ENCODE measurements at regions not wholly inside any gene's neighbourhood (a gene's known extent, or its start where the extent isn't known, plus 50 kb on each side); places are given as distances from the start of the nearest gene placed in this dataset.

DNA sequence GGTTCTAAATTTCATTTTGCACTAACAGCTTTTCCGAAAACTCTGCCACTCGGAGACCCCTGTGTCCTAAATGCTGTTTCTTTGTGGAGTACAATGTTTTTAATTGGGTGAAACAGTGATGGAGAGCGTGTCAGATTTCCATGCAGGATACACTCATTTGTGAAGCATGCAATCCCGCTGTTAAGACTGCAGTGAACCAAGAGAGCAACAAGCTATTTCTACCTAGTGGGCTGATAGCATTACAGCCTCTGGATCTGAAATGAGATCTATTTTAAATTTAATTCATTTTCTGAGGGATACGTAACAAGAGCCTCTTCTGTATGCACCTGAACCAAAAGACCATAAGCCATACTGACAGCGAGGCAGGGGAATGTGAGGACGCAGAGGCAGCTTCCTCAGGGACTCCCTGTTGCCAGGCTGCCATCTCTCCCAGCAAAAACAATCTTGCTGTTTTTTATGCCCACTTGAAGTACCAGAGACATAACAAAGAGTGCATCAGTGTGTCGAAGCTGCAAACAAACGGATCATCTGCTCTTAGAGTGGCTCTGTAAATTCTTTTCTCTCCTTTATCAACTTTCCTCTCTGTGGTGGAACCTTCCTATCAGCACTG is 199.9 kb upstream of the COX10 start:
- no peak for TF ChIP-seq POLR2A (IDR thresholded peaks at IDR 0.05)
- TF ChIP-seq, protein P1, sequence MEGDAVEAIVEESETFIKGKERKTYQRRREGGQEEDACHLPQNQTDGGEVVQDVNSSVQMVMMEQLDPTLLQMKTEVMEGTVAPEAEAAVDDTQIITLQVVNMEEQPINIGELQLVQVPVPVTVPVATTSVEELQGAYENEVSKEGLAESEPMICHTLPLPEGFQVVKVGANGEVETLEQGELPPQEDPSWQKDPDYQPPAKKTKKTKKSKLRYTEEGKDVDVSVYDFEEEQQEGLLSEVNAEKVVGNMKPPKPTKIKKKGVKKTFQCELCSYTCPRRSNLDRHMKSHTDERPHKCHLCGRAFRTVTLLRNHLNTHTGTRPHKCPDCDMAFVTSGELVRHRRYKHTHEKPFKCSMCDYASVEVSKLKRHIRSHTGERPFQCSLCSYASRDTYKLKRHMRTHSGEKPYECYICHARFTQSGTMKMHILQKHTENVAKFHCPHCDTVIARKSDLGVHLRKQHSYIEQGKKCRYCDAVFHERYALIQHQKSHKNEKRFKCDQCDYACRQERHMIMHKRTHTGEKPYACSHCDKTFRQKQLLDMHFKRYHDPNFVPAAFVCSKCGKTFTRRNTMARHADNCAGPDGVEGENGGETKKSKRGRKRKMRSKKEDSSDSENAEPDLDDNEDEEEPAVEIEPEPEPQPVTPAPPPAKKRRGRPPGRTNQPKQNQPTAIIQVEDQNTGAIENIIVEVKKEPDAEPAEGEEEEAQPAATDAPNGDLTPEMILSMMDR (IDR thresholded peaks at IDR 0.05), result no peak

Data from right lobe of liver (tissue), 4 donors.